RCC 7860 (cell line): ENCODE measurements at regions not wholly inside any gene's neighbourhood (a gene's known extent, or its start where the extent isn't known, plus 50 kb on each side); places are given as distances from the start of the nearest gene placed in this dataset.
"Not testable (repeated sequence)": the region's sequence is repeated elsewhere in the genome, so short reads cannot be mapped to it uniquely, and the experiment has no call there.

ENCODE experiments used
- DNase-seq: peaks from one replicate; pipeline ENCODE4 v3.0.0-alpha.2; 2015; ENCODE audit warnings: low spot score
- FAIRE-seq: peaks from 2 replicates; lab custom pipeline; 2012; peaks lifted over from hg19 to GRCh38; lab: Jason Lieb, UNC

- not testable (repeated sequence) for DNase-seq, FAIRE-seq
These were observed 2730.6 kb downstream of the RPIA start for GRCh38 chr2:91422102-91422501.

- DNase-seq, FAIRE-seq: not testable (repeated sequence)
These were observed 2735.7 kb downstream of the RPIA start for GRCh38 chr2:91427148-91427547.

GRCh38 chr2:91441932-91442245, 2750.4 kb downstream of the RPIA start:
- not testable (repeated sequence) for FAIRE-seq, DNase-seq

DNA sequence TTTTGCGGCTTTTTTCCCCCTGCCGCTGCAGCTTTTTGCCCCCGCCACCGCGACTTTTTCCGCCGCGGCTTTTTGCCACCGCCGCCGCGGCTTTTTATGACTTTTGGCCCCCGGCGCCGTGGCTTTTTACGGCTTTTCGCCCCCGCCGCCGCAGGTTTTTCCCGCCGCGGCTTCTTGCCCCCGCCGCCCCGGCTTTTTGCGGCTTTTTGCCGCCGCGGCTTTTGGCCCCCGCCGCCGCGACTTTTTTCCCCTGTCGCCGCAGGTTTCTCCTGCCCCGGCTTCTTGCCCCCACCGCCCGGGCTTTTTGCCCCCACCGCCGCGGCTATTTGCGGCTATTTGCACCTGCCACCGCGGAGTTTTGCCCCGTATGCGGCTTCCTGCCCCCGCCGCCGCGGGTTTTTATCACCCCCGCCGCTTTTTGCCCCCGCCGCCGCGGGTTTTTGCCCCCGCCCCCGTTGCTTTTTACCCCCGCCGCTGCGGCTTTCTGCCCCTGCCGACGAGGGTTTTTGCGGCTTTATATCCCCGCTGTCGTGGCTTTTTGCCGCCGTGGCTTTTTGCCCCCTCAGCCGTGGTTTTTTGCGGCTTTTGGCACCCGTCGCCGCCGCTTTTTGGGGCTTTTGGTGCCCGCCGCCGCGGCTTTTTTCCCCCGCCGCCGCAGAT, 2750.9 kb downstream of the RPIA start:
- no peak for FAIRE-seq

DNA sequence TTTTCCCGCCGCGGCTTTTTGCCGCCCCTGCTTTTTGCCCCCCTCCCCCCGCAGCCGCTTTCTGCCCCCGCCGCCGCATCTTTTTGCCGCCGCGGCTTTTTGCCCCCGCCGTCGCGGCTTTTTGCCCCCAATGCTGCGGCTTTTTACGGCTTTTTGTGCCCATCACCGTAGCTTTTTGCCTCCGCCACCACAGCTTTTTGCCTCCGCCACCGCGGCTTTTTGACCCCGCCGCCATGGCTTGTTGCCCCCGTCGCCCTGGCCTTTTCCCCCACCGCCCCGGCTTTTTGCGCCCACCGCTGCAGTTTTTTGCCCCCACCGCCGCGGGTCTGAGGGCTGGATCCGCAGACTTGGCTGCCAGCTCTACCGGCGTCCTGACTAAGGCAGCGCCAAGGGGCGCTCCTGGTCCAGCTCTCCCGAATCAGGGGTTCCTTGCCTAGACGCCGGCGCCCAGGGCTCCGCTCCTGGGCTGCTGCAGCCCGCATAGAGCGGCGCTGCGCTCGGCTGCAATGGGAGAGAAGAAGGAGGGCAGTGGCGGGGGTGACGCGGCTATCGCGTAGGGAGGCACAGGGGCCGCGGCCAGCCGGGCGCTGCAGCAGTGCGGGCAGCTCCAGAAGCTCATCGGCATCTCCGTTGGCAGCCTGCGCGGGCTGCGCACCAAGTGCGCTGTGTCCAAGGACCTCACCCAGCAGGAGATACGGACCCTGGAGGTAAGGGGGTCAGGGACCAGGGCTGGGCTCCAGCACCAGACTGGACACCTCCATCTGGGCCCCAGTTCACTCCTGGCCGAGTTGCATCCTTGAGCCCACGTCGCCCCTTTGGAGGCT, 2751.6 kb downstream of the RPIA start:
- not testable (repeated sequence) for DNase-seq, FAIRE-seq

More for the DNA sequence above, 2750.9 kb downstream of the RPIA start:
- DNase-seq = no peak

DNA sequence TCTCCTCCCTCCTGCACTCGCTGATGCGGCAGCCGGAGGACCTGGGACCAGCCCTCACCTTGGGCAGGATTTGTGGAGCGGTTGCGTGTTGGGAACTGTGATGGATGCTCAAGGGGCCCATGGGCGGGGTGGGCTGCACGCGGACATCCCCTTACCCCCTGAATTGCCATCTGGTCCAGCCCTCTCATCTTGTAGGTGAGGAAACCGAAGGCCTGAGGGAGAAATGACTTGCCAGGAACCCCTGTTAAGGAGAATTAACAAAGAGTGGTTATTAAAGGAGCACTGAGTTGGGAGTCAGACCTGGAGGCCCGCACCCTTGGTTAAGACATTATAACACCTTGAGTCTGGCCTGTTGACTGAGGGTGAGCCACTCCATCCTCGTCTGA, 2752.2 kb downstream of the RPIA start:
- FAIRE-seq, DNase-seq: not testable (repeated sequence)

DNA sequence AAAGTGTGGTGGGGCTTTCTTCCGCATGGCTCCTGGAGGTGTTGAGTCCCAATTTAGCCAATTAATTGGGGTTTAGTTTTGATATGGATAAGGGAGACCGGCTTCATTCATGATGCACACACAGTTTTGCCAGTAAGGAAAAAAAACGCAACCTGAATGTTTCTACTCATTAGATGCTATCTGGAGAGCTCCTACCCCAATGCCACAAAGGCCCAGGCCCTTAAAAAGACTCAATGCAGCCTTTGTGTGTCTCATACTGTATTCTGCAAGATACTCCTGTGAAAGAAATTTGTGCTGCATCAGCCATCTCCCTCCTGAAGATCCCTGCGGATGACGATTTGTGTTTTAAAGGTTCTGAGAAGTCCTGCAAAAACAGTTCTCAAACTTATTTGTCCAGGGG, 2754.2 kb downstream of the RPIA start:
- not testable (repeated sequence) for FAIRE-seq, DNase-seq

DNA sequence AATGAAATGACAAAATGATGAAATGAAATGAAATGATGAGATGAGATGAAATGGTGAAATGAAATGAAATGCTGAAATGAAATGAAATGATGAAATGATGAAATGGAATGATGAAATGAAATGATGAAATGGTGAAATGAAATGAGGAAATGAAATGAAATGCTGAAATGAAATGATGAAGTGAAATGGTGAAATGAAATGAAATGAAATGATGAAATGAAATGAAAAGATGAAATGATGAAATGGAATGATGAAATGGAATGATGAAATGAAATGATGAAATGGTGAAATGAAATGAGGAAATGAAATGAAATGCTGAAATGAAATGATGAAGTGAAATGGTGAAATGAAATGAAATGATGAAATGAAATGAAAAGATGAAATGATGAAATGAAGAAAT, 2755.0 kb downstream of the RPIA start:
- not testable (repeated sequence) for DNase-seq, FAIRE-seq

DNA sequence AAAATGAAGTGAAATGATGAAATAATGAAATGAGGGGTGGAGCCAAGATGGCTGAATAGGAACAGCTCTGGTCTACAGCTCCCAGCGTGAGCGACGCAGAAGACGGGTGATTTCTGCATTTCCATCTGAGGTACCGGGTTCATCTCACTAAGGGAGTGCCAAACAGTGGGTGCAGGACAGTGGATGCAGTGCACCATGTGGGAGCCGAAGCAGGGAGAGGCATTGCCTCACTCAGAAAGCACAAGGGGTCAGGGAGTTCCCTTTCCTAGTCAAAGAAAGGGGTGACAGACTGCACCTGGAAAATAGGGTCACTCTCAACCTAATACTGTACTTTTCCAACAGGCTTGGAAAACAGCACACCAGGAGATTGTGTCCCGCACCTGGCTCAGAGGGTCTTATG, 2755.4 kb downstream of the RPIA start:
- FAIRE-seq, DNase-seq: not testable (repeated sequence)

- not testable (repeated sequence) for FAIRE-seq, DNase-seq
These were observed 2756.0 kb downstream of the RPIA start for GRCh38 chr2:91447508-91447907.

GRCh38 chr2:91462292-91462691, 2770.8 kb downstream of the RPIA start:
- not testable (repeated sequence) for FAIRE-seq

GRCh38 chr2:91463007-91463406, 2771.5 kb downstream of the RPIA start:
- not testable (repeated sequence) for FAIRE-seq, DNase-seq

More at GRCh38 chr2:91462292-91462691, 2770.8 kb downstream of the RPIA start:
- not testable (repeated sequence) for DNase-seq

DNA sequence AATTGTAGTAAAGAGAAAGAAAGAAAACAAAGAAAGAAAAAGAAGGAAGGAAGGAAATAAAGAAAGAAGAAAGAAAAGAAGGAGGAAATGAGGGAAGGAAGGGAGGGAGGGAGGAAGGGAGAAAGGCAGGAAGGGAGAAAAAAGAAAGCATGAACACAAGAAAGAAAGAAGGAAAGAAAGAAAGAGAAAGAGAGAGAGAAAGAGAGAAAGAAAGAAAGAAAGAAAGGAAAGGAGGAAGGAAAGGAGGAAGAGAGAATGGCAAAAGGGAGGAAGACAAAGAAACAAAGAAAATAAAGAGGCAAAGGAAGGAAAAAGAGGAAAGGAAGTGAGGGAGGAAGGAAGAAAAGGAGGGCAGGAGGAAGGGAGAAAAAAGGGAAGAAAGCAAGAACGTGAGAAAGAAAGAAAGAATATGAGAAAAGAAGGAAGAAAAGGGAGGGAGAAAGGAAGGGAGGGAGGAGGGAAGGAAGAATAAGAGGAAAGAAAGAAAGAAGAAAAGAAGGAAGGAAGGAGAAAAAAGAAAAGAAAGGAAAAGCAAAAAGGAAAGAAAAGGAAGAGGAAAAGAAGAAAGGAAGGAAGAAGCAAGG, 2775.4 kb downstream of the RPIA start:
- DNase-seq, FAIRE-seq: not testable (repeated sequence)

- not testable (repeated sequence) for FAIRE-seq, DNase-seq
These were observed 2784.9 kb downstream of the RPIA start for GRCh38 chr2:91476244-91476935.

DNA sequence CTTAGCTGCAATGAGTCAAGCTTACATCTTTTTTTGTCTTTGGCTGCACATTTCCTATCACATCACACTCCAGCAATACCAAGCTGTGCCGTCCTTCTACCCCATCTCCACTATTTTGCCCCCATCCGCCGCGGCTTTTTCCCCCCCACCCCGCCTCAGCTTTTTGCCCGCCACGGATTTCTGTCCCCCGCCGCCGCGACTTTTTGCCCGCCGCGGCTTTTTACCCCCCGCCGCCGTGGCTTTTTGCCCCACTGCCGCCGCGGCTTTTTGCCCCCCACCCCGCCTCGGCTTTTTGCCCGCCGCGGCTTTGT, 2785.4 kb downstream of the RPIA start:
- FAIRE-seq, DNase-seq: not testable (repeated sequence)

DNA sequence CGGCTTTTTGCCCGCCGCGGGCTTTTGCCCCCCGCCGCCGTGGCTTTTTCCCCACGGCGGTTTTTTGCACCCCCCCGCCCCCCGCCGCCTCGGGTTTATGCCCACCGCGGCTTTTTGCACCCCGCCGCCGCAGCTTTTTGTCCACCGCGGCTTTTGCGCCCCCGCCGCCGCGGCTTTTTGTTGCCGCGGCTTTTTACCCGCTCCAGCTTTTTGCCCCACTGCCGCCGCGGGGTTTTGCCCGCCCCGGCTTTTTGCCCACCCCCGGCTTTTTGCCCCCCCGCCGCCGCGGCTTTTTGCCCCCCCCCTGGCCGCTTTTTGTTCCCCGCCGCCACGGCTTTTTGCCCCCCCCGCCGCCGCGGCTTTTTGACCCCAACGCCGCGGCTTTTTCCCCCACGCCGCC, 2785.8 kb downstream of the RPIA start:
- FAIRE-seq = not testable (repeated sequence)

GRCh38 chr2:91477731-91478672, 2786.5 kb downstream of the RPIA start:
- no peak for FAIRE-seq
- no peak for DNase-seq

More for the DNA sequence above, 2785.8 kb downstream of the RPIA start:
- not testable (repeated sequence) for DNase-seq

DNA sequence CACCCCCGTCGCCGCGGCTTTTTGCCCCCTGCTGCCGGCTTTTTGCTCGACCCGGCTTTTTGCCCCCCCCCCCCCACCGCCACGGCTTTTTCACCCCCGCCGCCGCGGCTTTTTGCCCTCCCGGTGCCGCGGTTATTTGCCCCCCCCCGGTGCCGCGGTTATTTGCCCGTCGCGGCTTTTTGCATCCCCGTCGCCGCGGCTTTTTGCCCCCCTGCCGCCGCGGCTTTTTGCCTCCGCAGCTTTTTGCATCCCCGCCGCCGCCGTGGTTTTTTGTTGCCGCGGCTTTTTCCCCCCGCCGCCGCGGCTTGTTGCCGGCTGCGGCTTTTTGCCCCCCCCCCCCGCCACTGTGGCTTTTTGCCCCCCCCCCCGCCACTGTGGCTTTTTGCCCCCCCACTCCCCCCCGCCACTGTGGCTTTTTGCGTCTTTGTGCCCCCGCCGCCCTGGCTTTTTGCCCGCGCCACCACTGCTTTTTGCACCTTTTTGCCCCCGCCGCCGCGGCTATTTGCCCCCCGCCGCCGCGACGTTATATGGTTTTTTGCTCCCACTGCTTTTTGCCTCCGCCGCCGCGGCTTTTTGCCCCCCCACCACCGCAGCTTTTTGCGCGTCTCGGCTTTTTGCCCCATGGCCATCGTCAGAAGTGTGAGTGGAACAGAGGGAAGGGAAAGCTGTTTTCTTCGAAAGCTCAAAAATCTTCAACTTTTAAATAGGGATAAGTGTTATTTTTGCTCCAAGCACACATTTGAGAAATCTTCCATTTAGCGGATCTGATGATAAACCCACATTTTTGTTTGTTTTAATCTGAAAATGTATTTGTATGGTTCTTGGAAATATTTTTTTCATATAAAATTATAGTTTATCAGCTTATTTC, 2787.6 kb downstream of the RPIA start:
- not testable (repeated sequence) for DNase-seq, FAIRE-seq

- FAIRE-seq, DNase-seq: not testable (repeated sequence)
These were observed 2793.8 kb downstream of the RPIA start for GRCh38 chr2:91485226-91485625.
